ENCODE measurements at regions not wholly inside any gene's neighbourhood (a gene's known extent, or its start where the extent isn't known, plus 50 kb on each side); places are given as distances from the start of the nearest gene placed in this dataset.
"Not testable (repeated sequence)": the region's sequence is repeated elsewhere in the genome, so short reads cannot be mapped to it uniquely, and the experiment has no call there.

DNA sequence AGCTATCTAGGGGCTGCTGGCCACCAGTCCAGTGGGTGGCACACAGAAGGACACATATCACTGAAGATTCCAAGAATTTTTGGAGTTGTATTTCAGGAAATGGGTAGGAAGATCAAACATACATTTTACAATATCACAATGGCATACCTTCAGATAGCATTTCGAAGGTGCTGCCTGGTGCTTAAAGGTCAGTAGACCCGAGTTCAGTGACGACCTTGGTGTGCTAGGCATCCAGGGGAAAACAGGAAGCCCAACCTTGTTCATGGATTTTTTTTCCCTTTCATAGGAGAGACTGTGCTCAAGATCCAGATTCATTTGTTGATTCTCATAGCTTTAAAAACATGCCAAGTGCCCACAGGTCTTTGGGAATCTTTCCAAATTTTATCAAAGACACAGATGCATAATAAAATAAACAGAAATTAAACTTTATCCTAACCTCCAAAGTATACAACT lies 51.0 kb upstream of the RCBTB2 start:
- DNase-seq (ENCODE audit: low read depth in 4 of 4, low spot score in 2 of 4), result no peak

DNA sequence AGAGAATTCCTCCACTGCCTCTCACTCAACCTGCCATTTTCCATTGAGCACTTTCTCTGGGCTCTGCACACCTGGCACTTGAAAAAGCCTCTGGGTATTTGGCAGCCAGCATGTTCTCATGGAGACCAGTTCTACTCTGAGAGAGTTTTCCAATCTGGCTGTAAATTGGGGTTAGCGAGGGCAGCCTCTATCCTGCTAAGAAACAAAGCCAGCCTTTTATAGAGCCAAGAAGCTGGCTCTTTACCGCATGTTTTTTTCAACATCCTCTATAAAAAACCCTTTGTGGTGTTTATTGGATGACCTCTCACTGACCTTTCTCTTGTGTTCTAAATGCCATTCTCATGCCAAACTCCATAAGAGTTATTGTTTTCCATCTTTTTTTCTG lies 52.6 kb upstream of the RCBTB2 start:
- no peak for DNase-seq (ENCODE audit: low read depth in 4 of 4, low spot score in 2 of 4)

DNA sequence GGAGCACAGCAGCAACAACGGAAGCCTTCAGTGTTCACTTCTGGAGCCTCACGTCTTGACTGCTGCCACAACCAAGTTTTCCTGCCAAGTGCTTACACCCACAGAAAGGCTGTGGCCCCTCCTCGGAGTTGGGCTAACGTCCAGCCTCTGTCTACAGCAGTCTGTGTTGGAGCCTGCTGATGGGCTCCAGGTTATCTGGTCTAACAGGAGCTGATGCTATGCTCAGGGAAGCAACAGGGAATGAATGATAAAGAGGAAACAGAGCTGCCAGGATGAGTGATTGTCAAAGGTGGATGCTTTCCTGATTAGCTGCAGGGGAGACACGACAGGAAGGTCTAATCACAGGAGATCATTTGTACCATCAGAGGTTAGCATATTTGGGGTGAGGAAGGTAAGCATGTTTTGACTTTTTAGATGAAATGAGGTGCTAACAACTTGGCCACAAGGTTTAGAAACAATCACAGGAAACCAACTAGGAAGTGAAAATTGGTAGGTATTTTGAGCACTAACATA lies 53.8 kb upstream of the RCBTB2 start:
- no peak for DNase-seq (ENCODE audit: low read depth in 4 of 4, low spot score in 2 of 4)

DNA sequence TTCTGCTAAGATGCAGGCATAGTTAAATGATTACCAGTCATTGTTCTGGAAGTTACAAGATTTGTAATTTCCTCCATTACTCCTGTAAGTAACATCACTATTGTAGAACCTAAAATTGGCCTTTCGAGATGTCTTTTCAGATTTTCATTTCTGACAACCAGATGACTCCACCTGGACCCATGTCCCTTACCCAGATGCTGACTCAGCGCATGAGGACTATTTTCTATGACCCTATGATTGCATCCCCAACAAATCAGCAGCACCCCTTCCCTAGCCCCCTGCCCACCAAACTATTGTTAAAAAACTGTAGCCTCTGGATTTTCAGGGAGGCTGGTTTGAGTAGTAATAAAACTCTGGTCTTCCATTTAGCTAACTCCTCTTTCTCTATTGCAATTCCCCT lies 55.2 kb upstream of the RCBTB2 start:
- DNase-seq (ENCODE audit: low read depth in 4 of 4, low spot score in 2 of 4), result no peak

GRCh38 chr13:48590141-48590901 lies 57.4 kb upstream of the RCBTB2 start:
- no peak for DNase-seq (ENCODE audit: low read depth in 4 of 4, low spot score in 2 of 4)

DNA sequence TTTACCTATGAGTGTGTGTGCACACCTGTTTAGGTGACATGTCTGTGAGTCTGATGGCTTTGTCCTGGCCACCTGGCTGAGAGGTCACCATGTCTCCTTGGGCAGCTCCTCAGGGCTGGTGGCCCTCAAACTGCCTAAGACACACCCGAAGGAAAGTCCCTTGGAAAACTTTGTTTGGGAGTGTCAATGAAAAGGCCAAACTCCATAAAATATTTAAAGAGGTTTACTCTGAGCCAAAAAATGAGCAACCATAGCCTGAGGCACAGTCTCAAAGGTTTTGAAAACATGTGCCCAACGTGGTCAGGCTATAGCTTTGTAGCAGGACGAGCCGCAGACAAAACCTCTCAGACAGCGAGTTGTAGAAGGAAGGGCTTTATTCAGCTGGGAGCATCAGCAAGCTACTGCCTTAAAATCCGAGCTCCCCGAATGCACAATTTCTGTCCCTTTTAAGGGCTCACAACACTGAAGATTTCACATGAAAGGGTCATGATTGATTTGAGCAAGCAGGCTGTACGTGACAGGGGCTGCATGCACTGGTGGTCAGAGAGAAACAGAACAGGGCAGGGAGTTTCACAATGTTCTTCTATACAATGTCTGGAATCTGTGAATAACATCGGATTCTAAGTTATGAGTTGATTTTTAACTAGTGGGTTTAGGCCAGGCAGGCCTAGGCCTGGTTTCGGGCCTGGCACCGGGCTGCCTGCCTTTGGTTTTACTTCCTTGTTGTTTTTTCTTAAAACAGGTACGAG lies 58.4 kb upstream of the RCBTB2 start:
- not testable (repeated sequence) for DNase-seq (ENCODE audit: low read depth in 4 of 4, low spot score in 2 of 4)

DNA sequence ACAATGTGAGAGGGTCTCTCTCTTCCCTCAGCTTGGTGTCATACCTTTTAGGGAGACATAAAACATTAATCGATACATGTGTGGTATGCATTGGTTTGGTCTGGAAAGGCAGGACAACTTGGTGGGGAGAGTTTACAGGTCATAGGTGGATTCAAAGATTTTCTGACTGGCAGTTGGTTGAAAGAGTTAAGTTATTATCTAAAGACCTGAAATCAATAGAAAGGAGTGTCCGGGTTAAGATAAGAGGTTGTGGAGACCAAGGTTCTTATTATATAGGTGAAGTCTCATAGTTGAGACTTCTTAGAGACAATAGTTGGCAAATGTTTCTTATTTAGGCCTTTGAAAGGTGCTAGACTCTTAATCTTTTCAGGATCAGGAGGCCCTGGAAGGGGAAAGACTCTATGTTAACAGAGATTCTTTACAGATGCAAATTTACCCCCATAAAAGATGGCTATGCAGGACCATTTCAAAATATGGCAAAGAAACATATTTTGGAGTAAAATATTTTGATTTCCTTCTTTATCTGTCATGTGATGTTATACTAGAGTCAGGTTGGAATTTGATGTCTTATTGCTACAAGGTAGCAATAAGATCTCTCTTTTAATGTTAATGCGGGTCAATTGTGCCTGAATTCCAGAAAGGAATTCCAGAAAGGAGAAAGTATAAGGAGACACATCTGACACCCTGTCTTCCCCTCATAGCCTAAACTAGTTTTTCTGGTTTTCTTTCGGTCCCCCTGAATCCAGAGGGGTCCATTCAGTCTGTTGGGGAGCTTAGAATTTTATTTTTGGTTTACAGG lies 59.2 kb upstream of the RCBTB2 start:
- no peak for DNase-seq (ENCODE audit: low read depth in 4 of 4, low spot score in 2 of 4)

GRCh38 chr13:48592688-48593049 lies 59.8 kb upstream of the RCBTB2 start:
- DNase-seq (ENCODE audit: low read depth in 4 of 4, low spot score in 2 of 4), result no peak

- DNase-seq (ENCODE audit: low read depth in 4 of 4, low spot score in 2 of 4), result no peak
Observed at GRCh38 chr13:48593536-48593935, 60.2 kb upstream of the CYSLTR2 start.

DNA sequence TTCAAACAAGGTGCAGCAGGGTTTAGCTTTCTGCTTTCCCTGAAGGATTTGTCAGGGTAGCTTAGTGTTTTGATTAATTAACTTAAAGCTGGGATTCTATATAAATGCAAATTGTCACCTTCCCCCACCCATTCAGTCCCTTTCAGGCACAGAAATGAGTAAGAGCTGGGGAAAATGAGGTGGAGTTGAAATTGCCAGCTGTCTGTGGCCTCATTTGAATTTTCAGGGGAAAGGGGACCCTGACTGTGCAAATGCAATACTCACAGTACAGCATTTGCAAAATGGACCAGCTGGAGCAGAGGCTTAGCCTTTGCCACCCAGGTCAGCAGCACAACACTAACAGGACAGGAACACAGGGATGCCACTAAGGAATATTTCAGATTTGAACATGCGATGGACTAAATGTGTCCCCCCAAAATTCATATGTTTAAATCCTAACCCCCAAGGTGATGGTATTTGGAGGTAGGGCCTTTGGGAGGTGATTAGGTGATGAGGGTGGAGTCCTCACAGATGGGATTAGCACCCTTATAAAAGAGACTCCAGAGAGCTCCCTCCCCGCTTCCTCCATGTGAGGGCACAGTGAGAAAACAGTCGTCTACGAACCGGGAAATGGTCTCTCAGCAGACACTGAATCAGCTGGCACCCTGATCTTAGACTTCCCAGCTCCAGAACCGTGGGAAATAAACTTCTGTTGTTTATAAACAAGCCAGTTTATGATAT lies 59.5 kb upstream of the CYSLTR2 start:
- DNase-seq (ENCODE audit: low read depth in 4 of 4, low spot score in 2 of 4), result no peak

DNA sequence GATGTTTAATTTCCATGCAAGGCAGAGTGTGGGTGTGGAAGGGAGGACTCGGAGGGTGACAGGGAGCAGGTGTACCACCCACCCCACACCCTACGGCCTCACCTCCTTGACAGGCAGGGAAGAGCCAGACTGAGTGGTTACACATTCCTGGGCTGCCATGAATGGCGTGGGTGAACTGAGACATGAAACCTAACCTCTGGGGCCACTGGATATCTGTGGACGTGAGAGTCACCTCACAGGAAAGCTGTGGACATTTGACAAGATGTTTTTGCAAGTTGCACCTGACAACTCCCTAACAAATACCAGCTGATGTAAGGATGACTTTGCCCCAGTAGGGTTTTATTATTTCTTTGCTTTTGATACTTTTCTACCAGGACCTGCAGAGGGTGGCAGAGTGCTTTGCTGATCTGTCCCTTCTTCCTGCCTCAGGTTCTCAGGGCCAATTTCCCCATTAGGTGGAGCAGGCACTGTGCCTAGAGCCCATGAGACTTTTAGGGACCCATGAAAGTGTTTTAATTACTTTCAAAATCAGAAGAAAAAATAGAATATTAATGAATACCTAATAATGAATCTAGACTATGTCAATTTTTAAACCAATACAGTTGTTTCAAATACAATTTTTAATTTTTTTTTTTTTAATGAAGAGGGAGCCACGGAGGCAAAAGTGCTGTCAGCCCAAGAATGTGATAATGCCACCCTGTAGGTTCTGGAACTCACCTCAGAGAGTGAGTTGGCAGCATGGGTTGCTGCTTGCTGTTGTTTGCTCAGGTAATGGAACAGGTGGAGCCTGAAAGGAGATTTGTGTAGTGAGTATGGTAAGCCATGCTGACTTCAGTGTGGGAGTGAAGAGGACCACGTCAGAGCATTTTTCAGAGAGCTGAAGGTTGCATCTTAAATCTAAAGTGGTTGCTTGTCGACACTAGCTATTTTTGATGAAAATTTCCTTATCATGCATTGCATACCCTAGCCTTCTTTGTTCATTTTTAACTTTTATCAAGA lies 58.0 kb upstream of the CYSLTR2 start:
- no peak for DNase-seq (ENCODE audit: low read depth in 4 of 4, low spot score in 2 of 4)

- DNase-seq (ENCODE audit: low read depth in 4 of 4, low spot score in 2 of 4), result peak in 1 of 4 donors; percentile 60
Observed at GRCh38 chr13:48600374-48601364, 53.1 kb upstream of the CYSLTR2 start.

DNA sequence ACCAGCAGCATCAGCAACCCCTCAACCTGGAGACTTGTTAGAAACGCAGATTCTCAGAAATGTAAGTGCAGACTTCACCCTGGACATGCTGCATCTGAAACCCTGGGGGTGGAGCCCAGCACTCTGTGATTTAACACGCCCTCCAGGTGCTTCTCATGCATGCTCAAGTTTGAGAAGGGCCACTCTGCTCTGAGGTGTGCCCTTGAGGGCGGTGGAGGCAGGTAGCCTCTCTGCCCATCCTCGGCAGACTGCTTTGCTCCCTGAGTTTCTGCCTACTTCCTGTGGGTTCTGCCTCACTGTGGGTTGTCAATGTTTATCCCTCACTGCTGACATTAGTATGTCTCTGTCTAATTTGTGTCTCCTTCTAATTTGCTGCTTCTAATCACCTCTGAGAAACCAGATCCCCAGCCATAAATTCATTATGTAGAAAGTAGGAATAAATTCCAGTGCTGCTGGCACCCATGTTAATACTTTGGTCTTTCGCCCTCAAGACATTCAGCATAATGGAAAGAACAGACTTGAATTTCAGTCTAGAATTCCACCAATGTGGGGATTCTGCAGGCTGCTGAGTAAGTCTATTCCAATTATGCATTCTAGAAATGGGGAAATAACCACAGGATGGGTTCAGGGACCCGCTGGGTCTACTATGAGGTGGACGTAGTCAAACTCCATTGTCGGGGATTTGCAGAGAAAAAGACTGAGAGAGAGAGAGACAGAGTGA lies 51.3 kb upstream of the CYSLTR2 start:
- no peak for DNase-seq (ENCODE audit: low read depth in 4 of 4, low spot score in 2 of 4)

- no peak for DNase-seq (ENCODE audit: low read depth in 4 of 4, low spot score in 2 of 4)
Observed at GRCh38 chr13:48603375-48603774, 50.4 kb upstream of the CYSLTR2 start.
